Left ventricle myocardium superior (tissue), 1 donor: ENCODE measurements at regions not wholly inside any gene's neighbourhood (a gene's known extent, or its start where the extent isn't known, plus 50 kb on each side); places are given as distances from the start of the nearest gene placed in this dataset.
"Not testable (repeated sequence)": the region's sequence is repeated elsewhere in the genome, so short reads cannot be mapped to it uniquely, and the experiment has no call there.

ENCODE experiments used
- ATAC-seq: fragments of 200-7000 bp; cut with Tn5 transposase; one replicate; pipeline ENCODE4 v1.9.1; 2020; ENCODE audit warnings: mild to moderate bottlenecking, moderate library complexity
- DNase-seq: peaks from one replicate; pipeline ENCODE4 v3.0.0-alpha.2; 2020
- intact Hi-C: fragments of 100-400 bp; cut with micrococcal nuclease; formaldehyde crosslinking; loops from one replicate; pipeline ENCODE4 v1.11.0; 2022
- donor health status: DM: no; HTN: yes; CAD: no; lungs with severe emphysema.

- intact Hi-C loops: no loop called here
- DNase-seq: no peak
These were observed 202.9 kb upstream of the KLHL1 start for GRCh38 chr13:70311191-70311590.

GRCh38 chr13:70310396-70311119 is 202.3 kb upstream of the KLHL1 start:
- no peak for ATAC-seq
- intact Hi-C loops: no loop called here
- no peak for DNase-seq

More at GRCh38 chr13:70311191-70311590, 202.9 kb upstream of the KLHL1 start:
- no peak for ATAC-seq

- DNase-seq: no peak
- intact Hi-C loops: no loop called here
- no peak for ATAC-seq
These were observed 189.0 kb upstream of the KLHL1 start for GRCh38 chr13:70297189-70297616.

DNA sequence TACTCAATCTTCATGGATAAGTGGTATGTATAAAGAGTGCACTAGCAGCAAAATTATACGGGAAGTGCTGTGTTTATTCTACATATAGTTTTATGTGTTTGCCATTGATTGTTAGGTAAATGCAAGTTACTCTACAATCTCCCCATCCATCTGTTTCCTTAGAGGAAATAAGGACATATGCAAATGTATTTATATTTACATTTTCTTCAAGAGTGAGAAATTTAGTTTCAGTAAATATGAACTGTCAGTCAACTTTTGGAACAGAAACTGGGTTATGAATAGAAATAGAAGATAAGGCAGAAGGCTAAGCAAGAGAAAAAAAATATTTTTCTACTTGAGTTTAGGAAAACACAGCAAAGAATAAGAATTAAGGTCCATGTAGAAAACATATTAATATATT is 176.1 kb upstream of the KLHL1 start:
- ATAC-seq: no peak
- no peak for DNase-seq
- intact Hi-C loops: no loop called here

DNA sequence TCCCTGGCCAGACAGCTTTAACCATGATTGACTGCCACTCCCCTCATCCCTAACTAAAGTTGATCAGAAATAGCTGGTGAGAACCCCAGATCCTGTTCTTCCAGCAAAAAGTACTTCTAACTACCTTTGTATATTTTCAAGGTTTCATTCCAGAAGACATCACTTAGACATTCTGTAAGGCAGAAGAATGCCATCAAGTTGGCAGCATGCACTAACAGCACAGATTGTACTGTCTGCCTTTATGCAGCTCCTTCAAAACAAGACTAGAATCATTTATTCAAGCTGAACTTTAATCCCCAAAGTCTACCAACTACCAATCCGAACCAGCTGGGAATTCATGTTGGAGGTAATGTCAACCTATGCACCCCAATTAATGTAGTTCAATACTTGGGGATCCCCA is 167.6 kb upstream of the KLHL1 start:
- DNase-seq (no peak), ATAC-seq (no peak)
- intact Hi-C loops: no loop called here

DNA sequence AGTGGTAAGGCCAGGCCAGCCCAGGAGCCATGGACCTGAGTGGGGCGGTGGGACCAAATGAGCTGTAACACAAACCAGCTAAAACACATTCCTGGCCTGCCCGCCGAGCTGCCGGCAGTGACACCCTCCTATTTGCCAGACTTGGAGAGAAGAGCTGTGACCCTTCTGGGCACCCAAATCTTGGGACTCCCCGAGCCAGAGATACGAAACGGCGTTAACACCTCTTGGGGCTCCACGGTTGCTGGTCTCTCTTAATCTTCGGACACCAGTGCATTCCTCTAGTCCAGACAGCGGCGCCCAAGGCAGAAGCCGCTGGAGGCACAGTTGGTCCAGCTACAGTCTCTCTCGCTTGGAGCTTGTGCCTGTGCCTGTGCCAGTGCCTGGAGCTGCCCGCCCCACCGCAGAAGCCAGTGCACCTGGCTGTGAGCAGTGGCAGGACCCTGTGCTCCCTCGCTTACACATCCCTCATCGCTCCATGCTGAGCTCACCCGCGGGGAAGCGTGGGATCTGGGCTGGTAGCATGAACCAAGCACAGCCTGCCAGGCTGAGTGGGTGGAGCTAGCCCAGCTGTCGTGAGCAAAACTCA is 147.2 kb upstream of the KLHL1 start:
- intact Hi-C loops: no loop called here
- DNase-seq: no peak
- ATAC-seq: no peak

- intact Hi-C loops: no loop called here
- ATAC-seq (no peak), DNase-seq (no peak)
These were observed 145.6 kb upstream of the KLHL1 start for GRCh38 chr13:70253834-70254233.

GRCh38 chr13:70253411-70253810 is 145.2 kb upstream of the KLHL1 start:
- ATAC-seq (no peak), DNase-seq (no peak)
- intact Hi-C loops: no loop called here

- intact Hi-C loops: no loop called here
- DNase-seq: no peak
- ATAC-seq: no peak
These were observed 141.2 kb upstream of the KLHL1 start for GRCh38 chr13:70249332-70250064.

DNA sequence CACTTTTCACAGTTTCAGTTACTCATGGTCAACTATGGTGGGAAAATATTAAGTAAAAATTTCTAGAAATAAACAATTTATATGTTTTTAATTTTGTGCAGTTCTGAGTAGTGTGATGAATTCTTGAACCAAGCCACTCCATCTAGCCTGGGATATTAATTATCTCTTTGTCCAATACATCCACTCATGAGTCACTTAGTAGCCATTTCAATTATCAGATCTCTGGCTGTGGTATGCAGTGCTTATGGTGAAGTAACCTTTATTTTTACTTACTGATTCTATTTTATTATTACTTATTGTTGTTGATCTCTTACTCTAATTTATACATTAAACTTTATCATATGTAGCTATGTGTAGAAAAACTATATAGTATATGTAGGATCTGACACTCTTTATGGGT is 128.9 kb upstream of the KLHL1 start:
- no peak for ATAC-seq
- DNase-seq: no peak
- intact Hi-C loops: no loop called here

DNA sequence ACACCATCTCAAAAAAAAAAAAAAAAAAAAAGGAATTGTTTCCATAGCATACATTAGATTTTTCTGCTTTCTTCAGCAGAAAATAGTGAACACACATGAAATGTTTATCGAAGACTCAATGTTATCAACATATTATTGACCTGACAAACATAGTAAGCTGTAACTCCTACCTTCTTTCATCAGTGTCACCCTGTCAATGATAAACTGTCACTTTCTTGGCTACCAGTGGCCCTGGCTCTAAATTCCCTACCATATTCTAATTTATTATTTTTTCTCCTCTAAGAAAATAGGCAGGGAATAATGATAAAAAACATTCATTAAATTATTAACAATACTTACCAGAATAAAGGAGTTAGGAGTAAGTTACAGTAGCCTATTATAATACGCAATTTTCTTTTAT is 127.3 kb upstream of the KLHL1 start:
- DNase-seq: no peak
- ATAC-seq: no peak
- intact Hi-C loops: no loop called here

DNA sequence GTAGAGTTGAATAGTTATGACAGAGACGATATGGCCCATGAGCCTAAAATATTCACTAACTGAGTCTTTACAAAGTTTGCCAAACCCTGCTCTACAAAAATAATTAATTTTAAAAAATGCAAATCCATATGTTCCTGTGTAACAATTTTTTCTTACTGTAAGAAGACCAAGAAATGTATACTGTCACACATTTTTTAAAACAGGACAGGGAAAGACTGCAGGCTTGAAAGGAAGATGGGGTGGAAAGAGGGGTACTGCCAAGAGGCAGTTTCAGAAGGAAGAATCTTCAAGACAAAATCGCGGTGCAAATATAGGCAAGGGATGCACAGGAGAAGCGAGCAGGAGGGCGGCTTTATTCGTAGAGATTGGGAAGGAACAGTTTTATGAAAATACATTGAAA is 115.7 kb upstream of the KLHL1 start:
- DNase-seq (no peak), ATAC-seq (no peak)
- intact Hi-C loops: no loop called here

DNA sequence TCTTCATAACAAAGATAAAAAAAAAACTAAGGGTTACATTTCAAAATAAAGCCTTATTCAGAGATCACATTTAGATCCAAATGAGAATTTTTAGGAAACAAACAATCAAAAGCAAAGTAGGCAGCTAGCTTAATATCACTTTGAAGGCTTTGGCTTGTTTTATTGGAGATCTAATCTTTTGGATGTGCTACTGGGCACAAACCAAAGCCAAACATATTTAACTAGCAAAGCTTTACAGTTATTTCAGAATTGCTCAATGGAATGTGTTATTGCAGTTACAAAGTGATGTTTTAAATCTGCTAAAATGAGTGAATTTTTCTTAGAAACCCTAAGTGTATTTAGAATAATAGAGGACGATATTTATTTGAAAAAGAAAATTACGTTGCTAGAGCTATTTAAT is 114.7 kb upstream of the KLHL1 start:
- DNase-seq: no peak
- ATAC-seq: no peak
- intact Hi-C loops: no loop called here

GRCh38 chr13:70218618-70219017 is 110.4 kb upstream of the KLHL1 start:
- no peak for DNase-seq
- intact Hi-C loops: no loop called here
- ATAC-seq: no peak

- DNase-seq, intact Hi-C loops, ATAC-seq: not testable (repeated sequence)
These were observed 100.7 kb upstream of the KLHL1 start for GRCh38 chr13:70208968-70209367.

DNA sequence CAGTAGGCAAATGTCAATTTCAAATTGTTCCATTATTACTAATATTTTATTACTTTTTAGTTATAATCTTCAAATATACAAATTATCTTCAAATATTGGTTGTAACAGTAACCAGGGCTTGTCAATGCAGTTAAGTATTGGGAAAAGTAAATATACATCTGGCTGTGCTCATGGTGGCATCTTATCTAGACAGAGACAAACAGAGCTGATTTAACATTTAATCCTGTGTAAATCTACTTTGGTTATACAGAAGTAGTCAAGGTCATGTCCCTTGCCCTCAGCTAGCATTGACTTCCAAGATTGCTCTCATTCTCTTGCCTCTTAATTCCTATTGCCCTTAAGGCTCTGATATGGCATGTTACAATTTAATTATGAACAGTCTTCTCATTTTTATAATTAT is 98.4 kb upstream of the KLHL1 start:
- intact Hi-C loops: no loop called here
- ATAC-seq: no peak
- DNase-seq: no peak

DNA sequence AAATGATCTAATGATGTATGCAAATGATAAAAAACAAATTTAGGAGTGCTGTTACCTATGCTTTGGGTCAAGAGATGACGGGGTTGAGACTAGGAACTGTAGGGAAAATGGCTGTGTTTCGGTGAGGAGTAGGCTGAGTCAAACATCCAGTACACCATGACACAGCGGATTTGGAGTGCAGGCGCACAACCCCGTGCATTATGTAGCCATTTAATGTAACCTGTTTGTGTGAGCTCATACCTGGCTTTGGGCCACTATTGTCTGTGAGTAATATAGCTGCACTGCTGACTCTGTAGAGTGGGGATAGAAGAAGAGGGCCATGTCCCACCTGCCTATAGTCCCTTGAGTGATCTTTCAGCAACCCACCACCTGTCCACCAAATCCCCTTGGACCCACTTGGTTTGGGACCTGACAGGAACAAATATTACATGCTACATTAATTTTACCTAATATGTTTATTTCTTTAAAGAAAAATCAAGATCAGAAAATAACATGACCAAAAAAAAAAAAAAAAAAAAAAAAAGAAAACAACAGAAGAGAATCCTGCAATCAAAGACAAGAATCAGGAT is 95.5 kb upstream of the KLHL1 start:
- intact Hi-C loops: no loop called here
- no peak for ATAC-seq
- no peak for DNase-seq

DNA sequence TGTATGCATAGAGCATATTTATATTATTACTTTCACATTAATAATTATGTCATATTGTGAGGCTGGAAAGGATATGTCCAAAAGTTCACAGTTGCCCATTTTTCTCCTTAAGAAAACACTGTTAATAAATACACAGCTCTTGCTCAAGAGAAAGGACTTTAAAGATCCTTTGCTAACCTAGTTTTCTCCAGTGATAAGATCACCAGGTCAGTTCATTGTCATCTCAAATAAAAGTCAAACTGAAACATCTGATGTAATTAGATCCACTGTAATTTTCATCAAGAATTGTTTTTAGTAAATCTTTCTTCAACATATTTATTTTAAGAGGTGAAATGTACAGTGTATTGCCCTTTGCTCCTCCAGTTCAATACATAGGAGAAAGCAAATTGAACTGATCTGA is 82.8 kb upstream of the KLHL1 start:
- DNase-seq (no peak), ATAC-seq (no peak)
- intact Hi-C loops: no loop called here

DNA sequence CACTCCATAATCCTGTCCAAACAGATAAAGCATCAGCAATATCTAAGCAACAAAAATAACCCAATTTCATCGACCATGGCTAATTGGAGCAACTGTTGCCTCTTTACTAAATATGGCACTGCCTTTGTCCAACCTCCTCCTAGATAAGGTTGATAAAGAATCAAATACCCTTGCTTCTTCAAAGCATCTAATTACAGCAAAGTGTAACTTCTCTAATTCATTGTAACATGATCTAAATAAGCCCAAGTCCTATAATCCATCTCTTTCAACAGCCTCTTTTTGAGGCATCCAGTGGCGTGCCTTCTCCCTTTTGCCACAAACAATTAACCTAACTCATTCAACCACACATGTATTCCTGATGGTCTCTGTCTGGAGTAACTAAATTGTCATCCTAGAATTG is 81.7 kb upstream of the KLHL1 start:
- DNase-seq (no peak), ATAC-seq (no peak)
- intact Hi-C loops: no loop called here

GRCh38 chr13:70188567-70188966 is 80.3 kb upstream of the KLHL1 start:
- intact Hi-C loops: no loop called here
- no peak for ATAC-seq
- no peak for DNase-seq
